ENCODE measurements at regions not wholly inside any gene's neighbourhood (a gene's known extent, or its start where the extent isn't known, plus 50 kb on each side); places are given as distances from the start of the nearest gene placed in this dataset.

DNA sequence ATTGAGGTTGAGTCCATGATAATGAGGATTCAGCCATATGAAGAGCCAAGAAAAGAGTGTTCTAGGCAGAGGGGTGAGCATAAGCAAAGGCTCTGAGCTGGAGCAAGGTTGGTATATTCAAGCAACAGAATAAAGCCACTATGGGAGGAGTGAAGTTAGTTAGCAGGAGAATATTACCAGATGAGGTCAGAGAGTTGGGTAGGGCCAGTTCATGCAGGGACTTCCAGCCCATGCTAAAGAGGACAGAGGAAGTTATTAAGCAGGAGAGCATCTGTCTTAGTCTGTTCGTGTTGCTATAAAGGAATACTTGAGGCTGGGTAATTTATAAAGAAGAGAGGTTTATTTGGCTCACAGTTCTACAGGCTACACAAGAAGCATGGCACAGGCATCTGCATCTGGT, 57.1 kb upstream of the ATG10 start:
- Histone ChIP-seq H3K27ac (ENCODE audit: low read depth, low read length, poor library complexity, severe bottlenecking) (no peak overlapping the region), H3K4me2 (ENCODE audit: low read length) (no peak overlapping the region), H3K4me3 (ENCODE audit: low read depth, low read length, poor library complexity, severe bottlenecking) (no peak overlapping the region), H4K20me1 (ENCODE audit: insufficient read depth, low read length) (no peaks in the 10 kb centered on the region), H3K36me3 (ENCODE audit: insufficient read depth, low read length) (no peaks in the 10 kb centered on the region), H3K4me1 (ENCODE audit: insufficient read depth, low read length, poor library complexity, severe bottlenecking) (no peaks in the 10 kb centered on the region), H3K9me3 (ENCODE audit: low read length) (no peaks in the 10 kb centered on the region), H3K79me2 (ENCODE audit: insufficient read depth, low read depth, low read length) (no peaks in the 10 kb centered on the region), H2AFZ (ENCODE audit: low read length) (no peak overlapping the region), H3K9me2 (ENCODE audit: insufficient read depth, low read length) (no peaks in the 10 kb centered on the region)
- POLR2A ChIA-PET = interaction anchor here (1.1 kb wide), 1 partner anchor 11 kb away, joined by 4 read pairs; no protein-coding TSS in a partner anchor
- intact Hi-C loops (cut with micrococcal nuclease; ENCODE audit: unreplicated experiment) = no loop called here
- BruUV-seq (replicated peaks) = no TSS peak
- TF ChIP-seq, protein P1, sequence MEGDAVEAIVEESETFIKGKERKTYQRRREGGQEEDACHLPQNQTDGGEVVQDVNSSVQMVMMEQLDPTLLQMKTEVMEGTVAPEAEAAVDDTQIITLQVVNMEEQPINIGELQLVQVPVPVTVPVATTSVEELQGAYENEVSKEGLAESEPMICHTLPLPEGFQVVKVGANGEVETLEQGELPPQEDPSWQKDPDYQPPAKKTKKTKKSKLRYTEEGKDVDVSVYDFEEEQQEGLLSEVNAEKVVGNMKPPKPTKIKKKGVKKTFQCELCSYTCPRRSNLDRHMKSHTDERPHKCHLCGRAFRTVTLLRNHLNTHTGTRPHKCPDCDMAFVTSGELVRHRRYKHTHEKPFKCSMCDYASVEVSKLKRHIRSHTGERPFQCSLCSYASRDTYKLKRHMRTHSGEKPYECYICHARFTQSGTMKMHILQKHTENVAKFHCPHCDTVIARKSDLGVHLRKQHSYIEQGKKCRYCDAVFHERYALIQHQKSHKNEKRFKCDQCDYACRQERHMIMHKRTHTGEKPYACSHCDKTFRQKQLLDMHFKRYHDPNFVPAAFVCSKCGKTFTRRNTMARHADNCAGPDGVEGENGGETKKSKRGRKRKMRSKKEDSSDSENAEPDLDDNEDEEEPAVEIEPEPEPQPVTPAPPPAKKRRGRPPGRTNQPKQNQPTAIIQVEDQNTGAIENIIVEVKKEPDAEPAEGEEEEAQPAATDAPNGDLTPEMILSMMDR (conservative IDR thresholded peaks at IDR 0.05; ENCODE audit: low read length) = no peak
- no peak for TF ChIP-seq EZH2phosphoT487 (IDR thresholded peaks at IDR 0.05; ENCODE audit: borderline replicate concordance, low read depth, low read length)
- DNase-seq (ENCODE audit: low spot score) = no peak
- CTCF ChIA-PET (ENCODE audit: unreplicated experiment) = no interaction called here

- ChIA-PET POLR2A (interaction anchor here (0.6 to 0.9 kb wide), 3 partner anchors 10 to 288 kb away, joined by 3 to 4 read pairs (median 3); no protein-coding TSS in a partner anchor), CTCF (ENCODE audit: unreplicated experiment) (no interaction called here)
- H3K9me3 ChIP-seq (ENCODE audit: low read length) = no peaks in the 10 kb centered on the region
- TF ChIP-seq, protein P1 (conservative IDR thresholded peaks at IDR 0.05; ENCODE audit: low read length) = no peak
- TF ChIP-seq EZH2phosphoT487 (IDR thresholded peaks at IDR 0.05; ENCODE audit: borderline replicate concordance, low read depth, low read length) = no peak
- no peak overlapping the region for H2AFZ ChIP-seq (ENCODE audit: low read length)
- no TSS peak for BruUV-seq (replicated peaks)
- no peaks in the 10 kb centered on the region for H3K9me2 ChIP-seq (ENCODE audit: insufficient read depth, low read length)
- no peak overlapping the region for H3K4me3 ChIP-seq (ENCODE audit: low read depth, low read length, poor library complexity, severe bottlenecking)
- H3K4me1 ChIP-seq (ENCODE audit: insufficient read depth, low read length, poor library complexity, severe bottlenecking) = no peaks in the 10 kb centered on the region
- H3K27ac ChIP-seq (ENCODE audit: low read depth, low read length, poor library complexity, severe bottlenecking) = no peak overlapping the region
- no peaks in the 10 kb centered on the region for H3K79me2 ChIP-seq (ENCODE audit: insufficient read depth, low read depth, low read length)
- no peak overlapping the region for H3K4me2 ChIP-seq (ENCODE audit: low read length)
- intact Hi-C loops (cut with micrococcal nuclease; ENCODE audit: unreplicated experiment) = no loop called here
- no peaks in the 10 kb centered on the region for H3K36me3 ChIP-seq (ENCODE audit: insufficient read depth, low read length)
- no peak for DNase-seq (ENCODE audit: low spot score)
- H4K20me1 ChIP-seq (ENCODE audit: insufficient read depth, low read length) = no peaks in the 10 kb centered on the region
These were observed 58.9 kb upstream of the ATG10 start for GRCh38 chr5:81912933-81913332.

DNA sequence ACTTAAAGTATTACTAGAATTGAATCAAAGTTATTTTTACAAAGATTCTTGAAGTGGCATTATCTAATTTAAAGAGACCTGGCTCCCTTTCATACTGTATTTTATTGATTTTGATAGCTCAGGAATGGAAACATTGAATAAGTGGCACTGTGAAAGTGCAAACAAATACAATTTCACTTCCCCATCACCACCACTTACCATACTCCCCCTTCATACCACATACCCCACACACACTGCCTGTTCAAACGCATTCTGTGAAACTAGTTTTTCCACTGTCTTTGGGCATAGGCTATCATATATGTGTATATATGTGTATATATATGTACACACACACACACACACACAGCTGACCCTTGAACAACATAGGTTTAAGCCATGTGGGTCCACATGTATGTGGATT, 62.1 kb upstream of the ATG10 start:
- H3K36me3 ChIP-seq (ENCODE audit: insufficient read depth, low read length) = no peaks in the 10 kb centered on the region
- no peaks in the 10 kb centered on the region for H3K4me1 ChIP-seq (ENCODE audit: insufficient read depth, low read length, poor library complexity, severe bottlenecking)
- no peaks in the 10 kb centered on the region for H3K9me2 ChIP-seq (ENCODE audit: insufficient read depth, low read length)
- ChIA-PET CTCF (ENCODE audit: unreplicated experiment) (no interaction called here), POLR2A (no interaction called here)
- no peaks in the 10 kb centered on the region for H3K9me3 ChIP-seq (ENCODE audit: low read length)
- H3K27ac ChIP-seq (ENCODE audit: low read depth, low read length, poor library complexity, severe bottlenecking) = no peak overlapping the region
- no TSS peak for BruUV-seq (replicated peaks)
- H3K4me2 ChIP-seq (ENCODE audit: low read length) = no peak overlapping the region
- H2AFZ ChIP-seq (ENCODE audit: low read length) = no peak overlapping the region
- TF ChIP-seq, protein P1 (conservative IDR thresholded peaks at IDR 0.05; ENCODE audit: low read length) = no peak
- TF ChIP-seq EZH2phosphoT487 (IDR thresholded peaks at IDR 0.05; ENCODE audit: borderline replicate concordance, low read depth, low read length) = no peak
- H4K20me1 ChIP-seq (ENCODE audit: insufficient read depth, low read length) = no peaks in the 10 kb centered on the region
- no peak for DNase-seq (ENCODE audit: low spot score)
- H3K4me3 ChIP-seq (ENCODE audit: low read depth, low read length, poor library complexity, severe bottlenecking) = no peak overlapping the region
- H3K79me2 ChIP-seq (ENCODE audit: insufficient read depth, low read depth, low read length) = no peaks in the 10 kb centered on the region
- intact Hi-C loops (cut with micrococcal nuclease; ENCODE audit: unreplicated experiment) = no loop called here
